ENCODE measurements at regions not wholly inside any gene's neighbourhood (a gene's known extent, or its start where the extent isn't known, plus 50 kb on each side); places are given as distances from the start of the nearest gene placed in this dataset.

DNA sequence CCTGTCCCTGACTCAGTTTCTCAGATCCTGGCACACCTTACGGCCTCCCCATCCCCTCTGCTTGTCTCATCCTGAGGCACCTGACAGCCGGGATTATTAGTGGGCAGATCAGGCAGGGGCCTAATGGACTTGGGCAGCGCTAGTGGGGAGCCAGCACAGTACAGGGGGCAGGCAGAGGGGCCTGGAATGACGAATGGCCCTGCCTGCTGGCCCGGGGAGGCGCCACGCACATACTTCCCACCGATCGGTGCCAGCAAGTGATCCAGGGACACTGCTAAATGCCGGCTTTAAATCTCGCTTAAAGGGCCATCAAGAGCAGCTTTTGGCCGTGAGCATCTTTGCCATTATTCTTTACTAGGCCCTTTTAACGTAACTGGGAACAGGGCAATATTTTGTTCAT lies 188.4 kb downstream of the DHX35 start:
- in situ Hi-C loops (cut with HindIII; ENCODE audit: low sequenced_read_pairs): no loop called here

GRCh38 chr20:39146394-39146793 lies 184.2 kb downstream of the DHX35 start:
- in situ Hi-C loops (cut with HindIII; ENCODE audit: low sequenced_read_pairs): no loop called here

DNA sequence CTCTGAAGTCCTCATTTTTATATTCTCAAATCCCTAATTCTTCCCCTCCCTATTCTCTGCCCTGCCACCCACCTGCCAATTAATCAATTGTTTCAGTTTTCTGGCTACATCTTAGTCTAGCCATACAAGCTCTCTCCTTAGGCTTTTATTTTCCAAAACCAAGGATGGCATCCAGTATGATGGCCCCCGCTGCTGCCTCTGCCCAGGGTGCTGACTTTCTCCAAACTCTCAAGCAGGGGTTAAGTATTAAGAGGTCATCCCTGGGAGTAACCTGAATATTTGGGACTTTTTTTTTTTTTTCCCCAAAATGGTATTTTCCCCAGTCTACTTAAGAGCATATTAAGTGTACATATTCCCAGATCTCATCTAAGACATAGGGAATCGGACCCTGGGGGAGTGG lies 183.8 kb downstream of the DHX35 start:
- in situ Hi-C loops (cut with HindIII; ENCODE audit: low sequenced_read_pairs): no loop called here

DNA sequence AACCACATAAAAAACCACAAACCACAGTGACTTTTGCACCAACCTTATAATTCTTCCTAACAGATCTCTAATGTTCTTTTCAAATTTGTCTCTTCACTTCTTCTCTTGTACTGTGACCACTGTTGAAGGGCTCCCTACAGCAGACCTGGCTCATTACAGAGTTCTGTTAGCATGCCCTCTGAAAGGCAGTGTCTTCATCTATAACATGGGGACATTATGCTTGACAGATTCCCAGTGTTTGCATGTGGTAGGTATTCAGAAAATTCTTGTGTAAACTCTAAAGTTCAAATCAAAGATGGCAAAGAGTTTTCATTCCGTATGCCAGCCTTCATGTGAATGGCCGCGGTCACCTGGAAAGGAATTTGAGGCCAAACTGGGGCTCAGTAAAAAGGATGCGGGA lies 182.6 kb downstream of the DHX35 start:
- in situ Hi-C loops (cut with HindIII; ENCODE audit: low sequenced_read_pairs): no loop called here

GRCh38 chr20:39142407-39143096 lies 180.4 kb downstream of the DHX35 start:
- in situ Hi-C loops (cut with HindIII; ENCODE audit: low sequenced_read_pairs): no loop called here

- in situ Hi-C loops (cut with HindIII; ENCODE audit: low sequenced_read_pairs): no loop called here
Measured at GRCh38 chr20:39137299-39137698, 175.2 kb downstream of the DHX35 start.

DNA sequence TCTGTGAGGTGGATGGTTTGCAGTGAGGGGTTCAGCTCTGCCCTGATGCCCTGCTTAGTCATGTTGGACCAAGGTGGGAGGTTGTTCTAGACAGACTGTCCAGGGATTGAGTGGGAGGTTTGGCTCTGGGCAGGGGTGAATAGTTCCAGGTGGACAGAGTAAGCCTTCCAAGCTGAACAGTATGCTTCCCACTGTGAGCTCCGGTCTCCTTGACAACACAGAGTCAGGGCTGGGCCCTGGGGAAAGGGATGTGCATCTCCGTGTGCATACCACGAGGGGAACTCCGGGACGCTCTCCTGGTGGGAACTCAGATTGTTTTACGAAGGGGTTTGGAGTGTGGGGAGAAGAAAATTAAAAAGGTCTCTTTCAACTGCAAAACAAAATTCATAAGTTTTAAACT lies 174.7 kb downstream of the DHX35 start:
- in situ Hi-C loops (cut with HindIII; ENCODE audit: low sequenced_read_pairs): no loop called here

DNA sequence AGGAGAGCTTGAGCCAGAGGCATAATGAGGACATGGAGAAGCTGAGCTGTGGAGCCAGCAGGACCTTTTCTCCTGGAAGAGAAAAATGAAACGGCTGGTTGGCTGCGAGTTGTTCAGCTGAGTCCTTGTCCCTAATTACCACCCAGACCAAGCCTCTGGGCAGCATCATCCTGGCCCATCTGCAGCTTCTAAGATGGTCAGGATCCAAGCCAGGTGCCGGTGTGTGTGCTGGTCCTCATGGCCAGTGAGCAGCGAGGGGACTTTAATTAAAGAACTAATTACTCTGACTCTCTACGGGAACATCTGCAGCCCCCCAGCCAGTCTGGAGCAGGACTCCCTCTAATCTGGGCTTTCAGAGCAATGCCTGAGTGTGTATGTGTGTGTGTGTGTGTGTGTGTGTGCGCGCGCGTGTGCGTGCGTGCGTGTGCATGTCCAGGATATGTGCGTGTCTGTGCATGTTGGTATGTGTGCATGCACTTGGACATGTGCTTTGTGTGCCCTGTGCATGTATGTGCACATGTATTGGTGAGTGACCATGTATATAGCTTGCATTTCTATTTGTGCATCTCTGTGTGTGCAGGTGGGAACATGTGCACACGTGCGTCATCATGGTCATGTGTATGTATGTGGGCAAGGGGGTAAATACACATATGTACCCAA lies 173.9 kb downstream of the DHX35 start:
- in situ Hi-C loops (cut with HindIII; ENCODE audit: low sequenced_read_pairs): no loop called here

DNA sequence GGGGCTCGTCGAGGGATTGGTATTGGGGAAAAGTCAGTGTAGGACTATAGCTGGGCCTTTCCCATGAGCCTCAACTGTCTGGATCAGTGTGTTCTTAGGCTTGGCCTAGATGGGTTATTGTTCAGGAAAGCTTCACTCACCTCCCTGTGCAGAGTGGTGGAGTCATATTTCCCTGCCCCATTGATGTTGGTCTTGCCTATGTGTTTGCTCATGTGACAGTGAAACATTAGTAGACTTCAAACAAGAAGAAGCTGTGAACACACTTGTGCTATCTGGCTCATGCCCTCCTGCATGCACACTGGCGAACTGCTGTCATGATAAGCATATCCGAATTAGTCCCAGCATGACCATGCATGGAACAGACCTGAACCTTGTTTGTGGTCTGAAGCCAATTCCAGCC lies 171.1 kb downstream of the DHX35 start:
- in situ Hi-C loops (cut with HindIII; ENCODE audit: low sequenced_read_pairs): no loop called here

- in situ Hi-C loops (cut with HindIII; ENCODE audit: low sequenced_read_pairs): no loop called here
Measured at GRCh38 chr20:39132511-39132910, 170.4 kb downstream of the DHX35 start.

DNA sequence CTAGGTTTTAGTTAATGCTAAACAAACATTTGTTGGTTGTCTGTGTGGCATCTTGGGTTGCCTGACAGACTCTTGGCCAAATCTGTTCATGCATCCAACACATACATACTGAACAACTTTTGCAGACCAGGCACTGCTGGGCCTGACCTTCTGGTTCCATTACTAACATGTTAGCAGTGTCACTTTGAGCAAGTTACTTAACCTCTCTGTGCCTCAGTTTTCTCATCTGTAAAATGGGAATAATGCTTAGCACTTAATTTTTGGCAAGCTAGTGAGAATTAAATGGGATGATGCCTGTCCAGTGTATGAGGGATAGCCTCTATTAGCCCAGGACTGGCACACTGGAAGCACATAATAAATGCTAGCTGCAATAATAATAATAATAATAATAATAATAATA lies 169.9 kb downstream of the DHX35 start:
- in situ Hi-C loops (cut with HindIII; ENCODE audit: low sequenced_read_pairs): no loop called here

DNA sequence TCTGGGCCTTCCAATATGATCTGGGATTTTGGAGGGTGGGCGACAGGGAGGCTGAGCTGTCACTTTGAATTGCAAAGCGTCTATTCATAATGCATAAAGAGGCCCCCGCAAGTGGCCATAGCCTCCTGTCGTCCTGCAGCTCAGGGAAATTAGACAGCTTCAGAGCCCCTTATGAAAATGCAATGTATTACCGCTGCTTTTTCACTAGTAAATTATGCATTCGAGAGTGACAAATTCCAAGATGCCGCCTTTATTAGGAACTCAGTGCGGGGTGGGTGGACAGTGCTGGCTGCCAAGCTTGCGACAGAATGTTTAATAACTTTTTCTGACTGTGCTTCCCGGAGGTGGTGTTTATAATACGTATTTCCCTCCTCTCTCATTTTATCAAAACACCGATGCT lies 168.5 kb downstream of the DHX35 start:
- in situ Hi-C loops (cut with HindIII; ENCODE audit: low sequenced_read_pairs): no loop called here

- in situ Hi-C loops (cut with HindIII; ENCODE audit: low sequenced_read_pairs): no loop called here
Measured at GRCh38 chr20:39129523-39129922, 167.4 kb downstream of the DHX35 start.

- in situ Hi-C loops (cut with HindIII; ENCODE audit: low sequenced_read_pairs): no loop called here
Measured at GRCh38 chr20:39124064-39124463, 161.9 kb downstream of the DHX35 start.

DNA sequence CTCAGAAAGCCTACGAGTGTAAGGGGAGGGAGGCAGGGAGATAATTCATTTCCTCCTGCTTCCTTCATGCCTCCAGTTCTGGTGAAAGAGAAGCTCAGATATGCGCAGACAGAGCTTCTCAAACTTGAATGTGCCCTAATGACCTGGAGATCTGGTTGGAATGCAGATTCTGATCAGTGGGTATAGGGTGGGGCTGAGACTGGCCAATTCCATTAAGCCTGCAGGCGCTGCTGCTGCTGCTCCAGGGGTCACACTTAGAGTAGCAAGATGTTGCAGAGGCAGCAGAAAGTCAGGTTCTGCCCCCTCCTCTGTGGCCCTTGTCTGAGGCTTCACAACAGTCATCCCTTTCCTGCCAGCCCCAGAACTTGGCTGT lies 161.0 kb downstream of the DHX35 start:
- in situ Hi-C loops (cut with HindIII; ENCODE audit: low sequenced_read_pairs): no loop called here

GRCh38 chr20:39117491-39117890 lies 155.3 kb downstream of the DHX35 start:
- in situ Hi-C loops (cut with HindIII; ENCODE audit: low sequenced_read_pairs): no loop called here

- in situ Hi-C loops (cut with HindIII; ENCODE audit: low sequenced_read_pairs): no loop called here
Measured at GRCh38 chr20:39116020-39116419, 153.9 kb downstream of the DHX35 start.

DNA sequence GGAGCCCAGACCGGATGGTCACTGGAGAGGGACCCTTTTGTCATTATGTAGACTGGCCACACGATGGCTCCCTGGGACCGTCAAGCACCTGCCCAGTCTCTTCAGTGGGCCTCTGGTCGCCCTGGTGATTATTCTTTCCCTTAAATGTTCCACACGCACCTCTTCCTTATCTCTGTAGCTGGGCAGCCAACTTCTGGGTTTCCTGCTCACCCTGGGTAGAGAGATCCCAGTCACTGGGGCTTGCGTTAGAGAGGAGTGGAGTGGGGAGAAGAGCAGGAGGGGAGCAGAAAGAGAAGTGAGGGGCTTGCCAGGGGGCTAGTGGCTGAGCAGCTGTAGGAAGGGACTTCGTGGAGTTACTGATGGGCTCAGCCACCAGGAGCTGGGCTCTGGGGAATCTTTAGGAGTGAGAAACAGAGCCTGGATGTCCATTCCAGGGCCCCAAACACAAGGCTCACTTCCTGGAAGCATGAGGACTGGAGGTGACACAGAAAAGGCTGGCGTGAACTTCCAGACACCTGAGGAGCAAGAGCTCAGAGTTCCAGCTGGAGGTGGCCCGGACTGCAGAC lies 150.1 kb downstream of the DHX35 start:
- in situ Hi-C loops (cut with HindIII; ENCODE audit: low sequenced_read_pairs): no loop called here

- in situ Hi-C loops (cut with HindIII; ENCODE audit: low sequenced_read_pairs): no loop called here
Measured at GRCh38 chr20:39111359-39112177, 149.4 kb downstream of the DHX35 start.

GRCh38 chr20:39110819-39111136 lies 148.6 kb downstream of the DHX35 start:
- in situ Hi-C loops (cut with HindIII; ENCODE audit: low sequenced_read_pairs): no loop called here

DNA sequence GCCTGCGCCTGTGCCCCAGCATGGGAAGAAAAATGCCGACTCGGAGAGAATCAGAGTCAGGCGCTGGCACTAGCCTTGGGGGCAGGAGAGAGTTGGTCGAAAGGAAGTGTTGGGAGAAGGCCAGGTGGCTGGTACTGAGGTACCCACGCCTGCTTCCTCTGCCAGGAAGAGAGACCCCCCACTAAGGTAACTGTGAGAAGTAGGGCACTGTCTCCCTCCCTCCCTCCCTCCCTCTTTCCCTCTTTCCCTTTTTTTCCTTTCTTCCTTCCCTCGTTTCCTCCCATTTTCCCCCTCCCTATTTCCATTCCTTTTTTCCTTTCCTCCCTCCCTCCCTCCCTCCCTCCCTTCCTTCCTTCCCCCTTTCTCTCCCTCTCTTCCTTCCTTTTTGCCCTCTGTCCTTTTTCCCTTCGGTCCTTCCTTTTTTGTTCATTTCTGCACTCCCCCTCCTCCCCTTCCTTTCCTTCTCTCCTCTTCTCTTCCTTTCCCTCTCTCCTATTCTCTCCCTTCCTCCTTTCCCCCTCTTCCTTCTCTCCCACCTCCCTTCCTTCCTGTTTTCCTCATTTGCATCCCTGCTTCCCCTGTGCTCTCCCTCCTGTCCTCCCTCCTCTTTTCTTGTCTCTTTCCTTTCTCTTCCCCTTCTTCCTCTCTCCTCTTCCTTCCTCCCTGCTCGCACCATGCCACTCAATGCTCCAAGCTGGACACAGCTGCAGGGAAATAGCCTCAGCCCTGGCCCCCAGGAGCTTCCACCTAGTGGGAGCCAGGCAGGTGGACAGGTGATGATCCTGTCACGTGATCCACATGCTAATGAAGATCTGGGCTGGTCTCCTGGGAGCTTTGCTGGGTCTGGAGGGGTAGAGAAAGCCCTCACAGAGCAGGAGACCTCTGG lies 148.0 kb downstream of the DHX35 start:
- in situ Hi-C loops (cut with HindIII; ENCODE audit: low sequenced_read_pairs): no loop called here

Data from DLD1 (cell line).